HCT116 (cell line): ENCODE measurements at regions not wholly inside any gene's neighbourhood (a gene's known extent, or its start where the extent isn't known, plus 50 kb on each side); places are given as distances from the start of the nearest gene placed in this dataset.

Experiments used
- ATAC-seq: fragments of 200-7000 bp; cut with Tn5 transposase; 2 replicates; pipeline ENCODE4 v1.9.1; 2020; ENCODE audit warnings: mild to moderate bottlenecking, moderate library complexity
- BruUV-seq: library from RNA; stranded (reverse); fragments of 400-500 nt; replicated peaks from 2 replicates; lab custom pipeline; 2021; lab: Mats Ljungman, UMichigan
- CTCF ChIA-PET: fragments of 300-600 bp; sonication (Branson Sonifier 250); formaldehyde crosslinking; loops from one replicate; lab custom pipeline; 2021; ENCODE audit warnings: antibody characterized with exemption; lab: Charles Lee
- POLR2A ChIA-PET: fragments of 300-600, 350-600 bp; sonication (Branson Sonifier 250); formaldehyde crosslinking; loops from one replicate; lab custom pipeline; 2021; ENCODE audit warnings: antibody characterized with exemption; lab: Charles Lee
- RAD21 ChIA-PET, 2 experiments: fragments of 300-600 bp; sonication (Branson Sonifier 250); formaldehyde crosslinking; loops; one replicate each; lab custom pipeline; 2023; ENCODE audit warnings: low total read pairs in 2 of 2; ENCODE audit not compliant: uncharacterized antibody in 2 of 2, unreplicated experiment in 2 of 2, low non-redundant PET in 1 of 2; lab: Charles Lee
- DNase-seq: peaks from one replicate; pipeline ENCODE4 v3.0.0-alpha.2; 2010; ENCODE audit warnings: low read depth, low spot score
- H2AFZ ChIP-seq: fragments of 200-600 bp; shearing (Covaris generic), sonication (generic); 2 replicates; pipeline ENCODE4 v1.6.1; 2017; ENCODE audit warnings: low read depth, mixed run types, mixed read lengths, antibody characterized with exemption, low read length; ENCODE audit not compliant: poor library complexity, severe bottlenecking
- H3K27ac ChIP-seq: 2 replicates; pipeline ENCODE4 v1.5.1; 2012; ENCODE audit warnings: low read depth, low read length
- H3K27me3 ChIP-seq: fragments of 200-600 bp; sonication (generic); 2 replicates; pipeline ENCODE4 v1.6.1; 2016; ENCODE audit warnings: mixed run types, low read length, mixed read lengths; ENCODE audit not compliant: insufficient read depth
- H3K36me3 ChIP-seq, 2 experiments: fragments of 200-500 bp in 1 of 2; fragments of 200-600 bp in 1 of 2; sonication (Bioruptor generic) in 1 of 2; sonication (generic) in 1 of 2; 2 replicates each; pipeline versions ENCODE4 v1.5.1 to v1.6.1; 2014 to 2016; ENCODE audit warnings: low read length in 2 of 2, inconsistent platforms in 1 of 2, mixed read lengths in 1 of 2, mixed run types in 1 of 2; ENCODE audit not compliant: insufficient read depth in 2 of 2, control insufficient read depth in 1 of 2
- H3K4me1 ChIP-seq, 2 experiments: fragments of 200-600 bp in 1 of 2; sonication (generic) in 1 of 2; 2 replicates each; pipeline versions ENCODE4 v1.5.1 to v1.6.1; 2012 to 2017; ENCODE audit warnings: low read length in 2 of 2, inconsistent platforms in 1 of 2, mild to moderate bottlenecking in 1 of 2, mixed read lengths in 1 of 2, mixed run types in 1 of 2, moderate library complexity in 1 of 2; ENCODE audit not compliant: insufficient read depth in 2 of 2, control insufficient read depth in 1 of 2
- H3K4me2 ChIP-seq: fragments of 200-600 bp; sonication (generic); 2 replicates; pipeline ENCODE4 v1.6.1; 2017; ENCODE audit warnings: mixed run types, low read length, mixed read lengths
- H3K4me3 ChIP-seq, 2 experiments: fragments of 200-600 bp in 1 of 2; sonication (generic) in 1 of 2; replicated peaks in 1 of 2; 2 replicates each; pipeline ENCODE4 v1.5.1; 2011 to 2016; ENCODE audit warnings: low read length in 2 of 2, control low read depth in 1 of 2, low read depth in 1 of 2, mild to moderate bottlenecking in 1 of 2, mixed read lengths in 1 of 2, mixed run types in 1 of 2
- H3K79me2 ChIP-seq: fragments of 200-600 bp; sonication (generic); 2 replicates; pipeline ENCODE4 v1.6.1; 2017; ENCODE audit warnings: mild to moderate bottlenecking, mixed run types, low read length, moderate library complexity, mixed read lengths; ENCODE audit not compliant: insufficient read depth
- H3K9ac ChIP-seq: fragments of 200-600 bp; sonication (generic); 2 replicates; pipeline ENCODE4 v1.6.1; 2016; ENCODE audit warnings: low read length, mixed read lengths
- H3K9me2 ChIP-seq: fragments of 200-600 bp; sonication (generic), shearing (Covaris generic); 2 replicates; pipeline ENCODE4 v1.6.1; 2017; ENCODE audit warnings: mixed run types, mild to moderate bottlenecking, moderate library complexity; ENCODE audit not compliant: insufficient read depth
- H3K9me3 ChIP-seq, 2 experiments: fragments of 200-500 bp in 1 of 2; fragments of 200-600 bp in 1 of 2; sonication (Bioruptor generic) in 1 of 2; sonication (generic) in 1 of 2; 2 replicates each; pipeline ENCODE4 v1.6.1; 2014 to 2017; ENCODE audit warnings: low read length in 2 of 2, mixed read lengths in 2 of 2, inconsistent platforms in 1 of 2, low read depth in 1 of 2, mild to moderate bottlenecking in 1 of 2, mixed run types in 1 of 2, moderate library complexity in 1 of 2; ENCODE audit not compliant: control insufficient read depth in 1 of 2, insufficient read depth in 1 of 2
- H4K20me1 ChIP-seq: fragments of 200-600 bp; sonication (generic), shearing (Covaris generic); 2 replicates; pipeline ENCODE4 v1.6.1; 2017; ENCODE audit warnings: mixed run types, mild to moderate bottlenecking, moderate library complexity; ENCODE audit not compliant: insufficient read depth
- EGR1 ChIP-seq: IDR thresholded peaks from 2 replicates; pipeline ENCODE4 v1.6.1; 2012; ENCODE audit warnings: low read depth
- EZH2 ChIP-seq: fragments of 200-600 bp; sonication (generic); IDR thresholded peaks from 2 replicates; pipeline ENCODE4 v1.6.1; 2017; ENCODE audit warnings: antibody characterized with exemption, mixed run types
- EZH2phosphoT487 ChIP-seq: fragments of 200-600 bp; IDR thresholded peaks from 2 replicates; pipeline ENCODE4 v1.6.1; 2018; ENCODE audit warnings: antibody characterized with exemption, borderline replicate concordance
- RAD21 ChIP-seq: IDR thresholded peaks from 2 replicates; pipeline ENCODE4 v1.6.1; 2012; ENCODE audit warnings: low read depth, mild to moderate bottlenecking
- SIN3A ChIP-seq: IDR thresholded peaks from 2 replicates; pipeline ENCODE4 v1.6.1; 2012; ENCODE audit warnings: low read depth
- SP1 ChIP-seq: IDR thresholded peaks from 2 replicates; pipeline ENCODE4 v1.6.1; 2012; ENCODE audit warnings: low read depth
- TCF7L2 ChIP-seq: IDR thresholded peaks from 2 replicates; pipeline ENCODE4 v1.7.0; 2011; ENCODE audit warnings: borderline replicate concordance, inconsistent platforms; ENCODE audit not compliant: insufficient read depth, insufficient read length; ENCODE audit errors: extremely low read depth
- YY1 ChIP-seq: IDR thresholded peaks from 2 replicates; pipeline ENCODE4 v1.6.1; 2011; ENCODE audit warnings: low read length, low read depth, moderate library complexity, mild to moderate bottlenecking; ENCODE audit not compliant: insufficient replicate concordance; ENCODE audit errors: extremely low read depth
- ZFX ChIP-seq: fragments of 450-650 bp; IDR thresholded peaks from 2 replicates; pipeline ENCODE4 v1.6.1; 2017
- ZNF274 ChIP-seq: fragments of 200-500 bp; sonication (Bioruptor generic); IDR thresholded peaks from 2 replicates; pipeline ENCODE4 v1.6.1; 2014; ENCODE audit warnings: mild to moderate bottlenecking, low read depth, low read length, inconsistent platforms
- intact Hi-C: fragments of 100-400 bp; cut with micrococcal nuclease; formaldehyde crosslinking; loops from 2 replicates; pipeline ENCODE4 v1.10.0; 2022
- TF ChIP-seq, protein P1 (sequence below): IDR thresholded peaks from 2 replicates; pipeline ENCODE4 v1.6.1; 2011; ENCODE audit warnings: mild to moderate bottlenecking, low read length, moderate library complexity; ENCODE audit not compliant: insufficient replicate concordance; ENCODE audit errors: extremely low read depth
- TF ChIP-seq, protein P2 (sequence below): IDR thresholded peaks from 2 replicates; pipeline ENCODE4 v1.6.1; 2012
- TF ChIP-seq, protein P3 (sequence below): IDR thresholded peaks from 2 replicates; pipeline ENCODE4 v1.6.1; 2012; ENCODE audit warnings: low read depth
- TF ChIP-seq, protein P4 (sequence below): IDR thresholded peaks from 2 replicates; pipeline ENCODE4 v1.6.1; 2012
- TF ChIP-seq, protein P5 (sequence below), 3 experiments: fragments of 200-600 bp in 1 of 3; sonication (generic) in 1 of 3; IDR thresholded peaks in 2 of 3; conservative IDR thresholded peaks in 1 of 3; 2 replicates each; pipeline ENCODE4 v1.5.1; 2012 to 2017; ENCODE audit warnings: low read depth in 2 of 3, low read length in 2 of 3, antibody characterized with exemption in 1 of 3, borderline replicate concordance in 1 of 3, control low read depth in 1 of 3, mild to moderate bottlenecking in 1 of 3, mixed read lengths in 1 of 3, mixed run types in 1 of 3, moderate library complexity in 1 of 3; ENCODE audit not compliant: insufficient read depth in 1 of 3

DNA sequence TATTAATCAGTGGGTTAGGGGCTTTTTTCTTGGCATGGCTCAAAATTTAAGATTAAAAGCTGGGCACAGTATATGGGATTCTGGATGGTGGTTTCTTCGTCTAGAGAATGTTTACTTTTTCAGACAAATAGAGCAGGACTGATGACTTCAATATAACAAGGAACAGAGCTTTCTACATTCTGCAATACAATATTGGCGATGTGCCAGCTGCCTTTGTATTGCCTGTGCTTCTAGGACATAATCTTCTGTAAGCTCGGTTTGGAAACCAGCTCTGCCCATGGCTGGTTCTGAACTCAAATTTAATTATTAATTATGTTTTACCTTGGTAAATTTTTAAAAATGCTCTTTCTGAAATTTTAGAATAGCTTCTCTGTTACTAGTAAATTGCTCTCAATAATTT lies 139.1 kb upstream of the TRPC4 start:
- no peaks in the 10 kb centered on the region for H3K27me3 ChIP-seq
- TF ChIP-seq ZNF274 = no peak
- TF ChIP-seq, protein P1, sequence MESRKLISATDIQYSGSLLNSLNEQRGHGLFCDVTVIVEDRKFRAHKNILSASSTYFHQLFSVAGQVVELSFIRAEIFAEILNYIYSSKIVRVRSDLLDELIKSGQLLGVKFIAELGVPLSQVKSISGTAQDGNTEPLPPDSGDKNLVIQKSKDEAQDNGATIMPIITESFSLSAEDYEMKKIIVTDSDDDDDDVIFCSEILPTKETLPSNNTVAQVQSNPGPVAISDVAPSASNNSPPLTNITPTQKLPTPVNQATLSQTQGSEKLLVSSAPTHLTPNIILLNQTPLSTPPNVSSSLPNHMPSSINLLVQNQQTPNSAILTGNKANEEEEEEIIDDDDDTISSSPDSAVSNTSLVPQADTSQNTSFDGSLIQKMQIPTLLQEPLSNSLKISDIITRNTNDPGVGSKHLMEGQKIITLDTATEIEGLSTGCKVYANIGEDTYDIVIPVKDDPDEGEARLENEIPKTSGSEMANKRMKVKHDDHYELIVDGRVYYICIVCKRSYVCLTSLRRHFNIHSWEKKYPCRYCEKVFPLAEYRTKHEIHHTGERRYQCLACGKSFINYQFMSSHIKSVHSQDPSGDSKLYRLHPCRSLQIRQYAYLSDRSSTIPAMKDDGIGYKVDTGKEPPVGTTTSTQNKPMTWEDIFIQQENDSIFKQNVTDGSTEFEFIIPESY = no peak
- TF ChIP-seq, protein P2, sequence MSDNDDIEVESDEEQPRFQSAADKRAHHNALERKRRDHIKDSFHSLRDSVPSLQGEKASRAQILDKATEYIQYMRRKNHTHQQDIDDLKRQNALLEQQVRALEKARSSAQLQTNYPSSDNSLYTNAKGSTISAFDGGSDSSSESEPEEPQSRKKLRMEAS = no peak
- no peak for TF ChIP-seq EZH2phosphoT487
- no peak for TF ChIP-seq EGR1
- no peak for TF ChIP-seq TCF7L2
- no peak for TF ChIP-seq SP1
- TF ChIP-seq, protein P3, sequence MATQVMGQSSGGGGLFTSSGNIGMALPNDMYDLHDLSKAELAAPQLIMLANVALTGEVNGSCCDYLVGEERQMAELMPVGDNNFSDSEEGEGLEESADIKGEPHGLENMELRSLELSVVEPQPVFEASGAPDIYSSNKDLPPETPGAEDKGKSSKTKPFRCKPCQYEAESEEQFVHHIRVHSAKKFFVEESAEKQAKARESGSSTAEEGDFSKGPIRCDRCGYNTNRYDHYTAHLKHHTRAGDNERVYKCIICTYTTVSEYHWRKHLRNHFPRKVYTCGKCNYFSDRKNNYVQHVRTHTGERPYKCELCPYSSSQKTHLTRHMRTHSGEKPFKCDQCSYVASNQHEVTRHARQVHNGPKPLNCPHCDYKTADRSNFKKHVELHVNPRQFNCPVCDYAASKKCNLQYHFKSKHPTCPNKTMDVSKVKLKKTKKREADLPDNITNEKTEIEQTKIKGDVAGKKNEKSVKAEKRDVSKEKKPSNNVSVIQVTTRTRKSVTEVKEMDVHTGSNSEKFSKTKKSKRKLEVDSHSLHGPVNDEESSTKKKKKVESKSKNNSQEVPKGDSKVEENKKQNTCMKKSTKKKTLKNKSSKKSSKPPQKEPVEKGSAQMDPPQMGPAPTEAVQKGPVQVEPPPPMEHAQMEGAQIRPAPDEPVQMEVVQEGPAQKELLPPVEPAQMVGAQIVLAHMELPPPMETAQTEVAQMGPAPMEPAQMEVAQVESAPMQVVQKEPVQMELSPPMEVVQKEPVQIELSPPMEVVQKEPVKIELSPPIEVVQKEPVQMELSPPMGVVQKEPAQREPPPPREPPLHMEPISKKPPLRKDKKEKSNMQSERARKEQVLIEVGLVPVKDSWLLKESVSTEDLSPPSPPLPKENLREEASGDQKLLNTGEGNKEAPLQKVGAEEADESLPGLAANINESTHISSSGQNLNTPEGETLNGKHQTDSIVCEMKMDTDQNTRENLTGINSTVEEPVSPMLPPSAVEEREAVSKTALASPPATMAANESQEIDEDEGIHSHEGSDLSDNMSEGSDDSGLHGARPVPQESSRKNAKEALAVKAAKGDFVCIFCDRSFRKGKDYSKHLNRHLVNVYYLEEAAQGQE = no peak
- no peak for TF ChIP-seq EZH2
- no peak for TF ChIP-seq RAD21
- TF ChIP-seq, protein P4, sequence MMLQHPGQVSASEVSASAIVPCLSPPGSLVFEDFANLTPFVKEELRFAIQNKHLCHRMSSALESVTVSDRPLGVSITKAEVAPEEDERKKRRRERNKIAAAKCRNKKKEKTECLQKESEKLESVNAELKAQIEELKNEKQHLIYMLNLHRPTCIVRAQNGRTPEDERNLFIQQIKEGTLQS = no peak
- TF ChIP-seq ZFX = no peak
- TF ChIP-seq, protein P5, sequence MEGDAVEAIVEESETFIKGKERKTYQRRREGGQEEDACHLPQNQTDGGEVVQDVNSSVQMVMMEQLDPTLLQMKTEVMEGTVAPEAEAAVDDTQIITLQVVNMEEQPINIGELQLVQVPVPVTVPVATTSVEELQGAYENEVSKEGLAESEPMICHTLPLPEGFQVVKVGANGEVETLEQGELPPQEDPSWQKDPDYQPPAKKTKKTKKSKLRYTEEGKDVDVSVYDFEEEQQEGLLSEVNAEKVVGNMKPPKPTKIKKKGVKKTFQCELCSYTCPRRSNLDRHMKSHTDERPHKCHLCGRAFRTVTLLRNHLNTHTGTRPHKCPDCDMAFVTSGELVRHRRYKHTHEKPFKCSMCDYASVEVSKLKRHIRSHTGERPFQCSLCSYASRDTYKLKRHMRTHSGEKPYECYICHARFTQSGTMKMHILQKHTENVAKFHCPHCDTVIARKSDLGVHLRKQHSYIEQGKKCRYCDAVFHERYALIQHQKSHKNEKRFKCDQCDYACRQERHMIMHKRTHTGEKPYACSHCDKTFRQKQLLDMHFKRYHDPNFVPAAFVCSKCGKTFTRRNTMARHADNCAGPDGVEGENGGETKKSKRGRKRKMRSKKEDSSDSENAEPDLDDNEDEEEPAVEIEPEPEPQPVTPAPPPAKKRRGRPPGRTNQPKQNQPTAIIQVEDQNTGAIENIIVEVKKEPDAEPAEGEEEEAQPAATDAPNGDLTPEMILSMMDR (IDR thresholded peaks at IDR 0.05 in 2 of 3, conservative IDR thresholded peaks at IDR 0.05 in 1 of 3; ENCODE audit: borderline replicate concordance in 1 of 3, insufficient read depth in 1 of 3, low read depth in 2 of 3, low read length in 2 of 3) = no peak
- no peak for TF ChIP-seq SIN3A
- no peak for TF ChIP-seq YY1
- no peaks in the 10 kb centered on the region for H3K9me2 ChIP-seq
- no TSS peak for BruUV-seq
- no peak for DNase-seq
- peaks cover 17 to 21% of the 10 kb centered on the region in 2 experiments for H3K9me3 ChIP-seq
- RAD21 ChIA-PET = no interaction called here
- no peaks in the 10 kb centered on the region for H3K4me1 ChIP-seq
- no peaks in the 10 kb centered on the region for H3K36me3 ChIP-seq
- no peaks in the 10 kb centered on the region for H3K79me2 ChIP-seq
- intact Hi-C loops = no loop called here
- no peak overlapping the region for H3K27ac ChIP-seq
- H3K4me2 ChIP-seq = no peak overlapping the region
- no peaks in the 10 kb centered on the region for H4K20me1 ChIP-seq
- no peak overlapping the region for H2AFZ ChIP-seq
- POLR2A ChIA-PET = no interaction called here
- H3K9ac ChIP-seq = no peak overlapping the region
- CTCF ChIA-PET = no interaction called here
- no peak overlapping the region for H3K4me3 ChIP-seq
- no peak for ATAC-seq
